Dedifferentiated amniotic fluid mesenchymal stem cell (primary cell): ENCODE measurements at regions not wholly inside any gene's neighbourhood (a gene's known extent, or its start where the extent isn't known, plus 50 kb on each side); places are given as distances from the start of the nearest gene placed in this dataset.
"Not testable (repeated sequence)": the region's sequence is repeated elsewhere in the genome, so short reads cannot be mapped to it uniquely, and the experiment has no call there.

Experiments
- DNase-seq: peaks from one replicate; pipeline ENCODE4 v3.0.0-alpha.2; 2016; ENCODE audit errors: extremely low spot score

DNA sequence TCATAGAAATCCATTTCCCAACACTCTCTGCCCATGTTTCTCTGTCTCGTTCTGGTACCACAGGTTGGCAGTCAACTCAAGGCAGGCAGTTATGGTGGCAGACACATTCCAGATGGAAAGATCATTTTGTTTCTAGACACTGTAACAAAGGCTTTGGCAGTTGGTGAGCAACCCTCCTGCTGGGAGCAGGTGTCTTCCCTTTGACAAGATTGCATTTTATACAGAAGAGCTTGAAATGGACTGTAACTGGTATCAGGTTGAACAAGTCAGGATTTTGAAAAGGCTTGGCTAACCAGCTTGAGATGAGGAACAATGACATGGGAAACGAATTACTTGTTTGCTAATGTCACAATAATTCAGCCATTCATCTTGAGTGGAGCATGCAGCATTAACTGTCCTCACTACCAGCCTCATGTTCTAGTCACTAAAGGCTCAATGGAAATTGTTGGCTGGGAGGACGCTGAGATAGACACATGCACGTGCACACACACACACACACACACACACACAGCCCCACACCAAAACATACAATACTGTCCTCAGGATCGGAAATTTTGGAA lies 170.0 kb downstream of the SEMA6D start:
- no peak for DNase-seq

- DNase-seq: no peak
Observed at GRCh38 chr15:47888385-47889100, 171.2 kb downstream of the SEMA6D start.

DNA sequence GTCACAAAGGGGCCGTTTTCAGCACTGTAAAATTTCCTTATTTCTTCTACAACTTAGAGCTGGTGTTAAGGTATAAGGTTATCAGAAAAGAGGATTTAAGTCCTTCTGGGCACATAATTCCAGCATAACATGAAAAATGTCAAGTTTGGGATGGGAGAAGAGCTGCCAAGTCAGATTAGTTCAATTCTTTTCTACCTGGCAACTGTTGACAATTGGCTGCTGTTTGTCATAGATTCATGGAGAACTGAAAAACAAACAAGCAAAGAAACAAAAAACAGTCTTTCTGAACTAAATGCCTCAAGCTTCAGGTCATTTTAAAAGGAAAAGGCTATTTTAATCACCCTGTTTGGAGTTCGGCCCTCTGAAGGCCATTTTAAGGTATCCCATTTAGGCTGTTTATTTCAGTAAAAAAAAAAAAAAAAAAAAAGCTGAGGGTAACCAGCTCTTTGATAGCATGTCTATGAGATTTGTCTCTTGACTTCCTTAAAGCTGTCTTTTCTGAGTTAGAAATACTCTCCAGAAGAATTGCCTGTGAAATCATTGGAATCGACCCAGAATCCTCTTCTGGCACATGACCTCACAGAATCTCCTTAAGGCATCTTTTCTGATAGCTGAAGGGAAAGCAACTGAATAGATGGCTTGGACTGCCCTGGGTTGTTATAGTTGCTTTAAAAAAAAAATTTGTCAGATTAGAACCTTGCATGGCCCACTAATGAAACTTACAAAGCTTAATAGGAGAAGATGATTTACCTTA lies 173.3 kb downstream of the SEMA6D start:
- no peak for DNase-seq

DNA sequence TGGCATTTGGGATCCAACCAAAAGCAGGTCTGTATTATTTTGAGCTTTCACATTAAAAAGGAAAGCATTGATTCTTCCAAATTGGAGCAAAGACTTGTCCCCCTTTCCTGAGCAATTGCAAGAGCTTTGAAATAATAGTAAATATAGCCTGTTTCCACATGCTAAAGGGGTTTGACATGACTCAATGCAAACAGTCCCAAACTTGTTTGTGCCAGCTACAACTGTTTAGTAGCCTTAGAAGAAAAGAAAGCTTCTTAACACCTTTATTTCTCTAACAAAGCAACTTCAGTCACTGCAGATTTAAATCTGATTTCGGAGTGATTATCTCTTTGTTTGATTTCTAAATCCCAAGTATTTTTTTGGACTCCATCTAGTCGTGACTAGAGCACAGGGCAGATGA lies 180.2 kb downstream of the SEMA6D start:
- no peak for DNase-seq

DNA sequence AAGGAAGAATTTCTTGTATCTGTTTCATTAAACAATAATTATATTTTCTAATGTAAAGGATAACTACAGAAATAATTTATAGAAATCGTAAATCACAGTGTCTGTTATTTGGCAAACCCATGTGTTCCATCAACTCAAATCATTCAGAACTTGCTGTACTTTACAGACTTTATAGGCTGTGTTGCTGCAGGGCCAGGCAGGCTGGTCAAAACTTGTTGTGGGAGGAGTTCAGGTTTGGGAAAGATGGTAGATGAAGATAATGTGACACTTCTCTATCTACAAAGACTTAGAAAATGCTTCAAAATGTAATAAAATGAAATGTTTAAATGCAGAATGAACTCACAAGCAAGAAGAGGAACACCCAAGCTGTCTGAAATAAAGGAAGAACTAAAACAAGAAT lies 183.4 kb downstream of the SEMA6D start:
- no peak for DNase-seq

GRCh38 chr15:47903368-47903767 lies 186.1 kb downstream of the SEMA6D start:
- DNase-seq: no peak

- no peak for DNase-seq
Observed at GRCh38 chr15:47908486-47908885, 191.2 kb downstream of the SEMA6D start.

GRCh38 chr15:47908950-47909670 lies 191.8 kb downstream of the SEMA6D start:
- no peak for DNase-seq

DNA sequence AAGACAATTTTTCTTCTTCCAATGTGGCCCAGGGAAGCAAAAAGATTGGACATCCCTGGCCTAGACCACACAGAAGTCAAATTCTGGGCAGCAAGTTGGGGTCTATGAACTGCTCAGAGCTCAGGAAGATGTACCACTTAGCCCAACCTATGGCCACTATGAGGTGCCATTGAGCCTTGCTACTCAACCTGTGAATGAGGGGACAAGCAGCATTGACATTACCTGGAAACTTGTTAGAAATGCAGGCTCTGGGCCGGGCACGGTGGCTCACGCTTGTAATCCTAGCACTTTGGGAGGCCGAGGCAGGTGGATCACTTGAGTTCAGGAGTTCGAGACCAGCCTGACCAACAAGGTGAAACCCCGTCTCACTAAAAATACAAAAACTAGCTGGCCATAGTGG lies 195.6 kb downstream of the SEMA6D start:
- not testable (repeated sequence) for DNase-seq

DNA sequence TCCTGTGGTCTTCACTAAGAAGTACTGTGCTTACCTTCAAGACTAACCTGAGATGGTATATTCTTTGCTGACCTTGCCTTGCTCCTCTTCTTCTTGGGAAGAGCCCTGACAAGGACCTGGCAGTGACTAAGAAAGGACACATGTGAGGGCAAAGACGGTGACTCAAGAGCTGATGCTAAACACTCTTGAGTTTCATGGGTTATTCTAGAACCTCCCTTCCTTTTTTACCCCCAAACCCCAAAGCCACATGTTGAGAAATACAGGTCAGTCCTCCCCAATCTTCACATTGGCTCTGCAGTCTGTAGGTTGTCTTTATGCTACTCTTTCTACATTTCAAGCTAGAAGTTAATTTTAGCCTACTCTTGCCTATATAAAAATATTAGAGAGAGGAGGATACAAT lies 200.6 kb downstream of the SEMA6D start:
- DNase-seq: no peak

DNA sequence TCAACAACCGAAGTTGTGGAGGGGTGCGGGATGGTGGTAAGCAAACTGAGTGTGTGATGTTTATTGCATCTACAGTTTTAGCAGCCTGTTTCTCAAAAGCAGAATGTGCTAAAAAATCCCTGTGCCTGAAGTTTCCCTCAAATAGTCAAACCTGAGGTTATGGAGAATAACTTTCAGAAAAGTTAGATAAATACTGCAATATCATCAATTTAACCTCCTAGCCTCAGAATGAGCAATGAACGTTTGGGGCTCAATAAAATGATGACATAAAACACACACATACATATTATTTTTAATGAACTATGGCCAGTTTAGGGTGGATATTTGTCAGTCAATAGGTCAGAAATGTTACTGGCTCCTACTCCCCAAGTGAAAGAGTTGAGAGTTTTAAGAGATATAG lies 201.6 kb downstream of the SEMA6D start:
- DNase-seq: no peak

GRCh38 chr15:47924381-47924780 lies 196.4 kb upstream of the SLC24A5 start:
- DNase-seq: no peak

- no peak for DNase-seq
Observed at GRCh38 chr15:47929138-47929803, 191.5 kb upstream of the SLC24A5 start.

- DNase-seq: no peak
Observed at GRCh38 chr15:47932261-47932660, 188.5 kb upstream of the SLC24A5 start.

DNA sequence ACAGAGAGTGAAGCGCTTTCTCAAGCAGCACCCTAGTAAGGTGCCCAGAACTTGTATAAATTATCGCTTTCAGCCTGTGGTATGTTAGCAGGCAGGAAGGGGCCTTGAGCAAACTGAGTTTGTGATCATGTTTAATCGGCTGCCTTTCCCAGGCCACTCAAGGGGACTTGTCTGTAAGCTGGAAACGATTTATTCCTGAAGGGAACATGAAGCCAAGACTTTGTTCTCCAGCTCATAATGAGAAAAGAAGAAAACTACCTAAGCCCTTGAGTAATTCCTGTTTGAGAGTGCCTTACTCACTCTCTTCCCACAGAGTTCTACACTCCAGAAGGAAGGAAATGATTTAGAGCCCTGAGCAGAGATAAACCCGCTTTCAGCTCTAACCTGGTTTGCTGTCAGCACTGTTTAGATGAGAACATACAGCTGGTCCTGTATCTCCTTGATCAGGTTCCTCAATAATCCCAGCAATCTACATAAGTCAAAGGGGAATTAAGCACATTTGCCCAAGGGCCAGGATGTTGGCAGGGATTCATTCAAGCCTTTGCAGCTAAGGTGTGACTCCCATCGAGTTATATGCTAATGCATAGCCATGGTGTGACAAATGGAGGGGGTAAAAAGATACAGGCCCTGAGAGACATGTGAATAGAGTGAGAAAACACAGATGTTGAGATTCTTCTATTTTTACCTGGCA lies 187.7 kb upstream of the SLC24A5 start:
- DNase-seq: no peak

- DNase-seq: no peak
Observed at GRCh38 chr15:47933865-47934264, 186.9 kb upstream of the SLC24A5 start.

DNA sequence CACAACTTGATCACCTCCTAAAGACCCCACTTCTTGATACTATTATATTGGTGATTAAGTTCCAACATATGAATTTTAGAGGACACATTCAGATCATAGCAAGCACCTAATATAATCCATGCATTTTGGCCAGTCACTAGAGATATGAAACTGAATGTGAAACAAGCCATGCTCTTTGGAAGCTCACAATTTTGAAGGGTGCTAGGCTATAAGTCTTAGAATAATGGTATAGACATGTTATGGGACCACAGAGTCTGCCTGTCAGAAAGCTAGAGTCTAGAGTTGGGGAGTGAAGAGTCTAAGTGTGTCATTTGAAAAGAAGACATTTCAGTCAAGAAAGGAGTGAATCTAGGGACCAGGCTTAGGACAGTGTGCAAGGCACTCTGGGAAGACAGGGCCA lies 186.4 kb upstream of the SLC24A5 start:
- no peak for DNase-seq

GRCh38 chr15:47937834-47938233 lies 183.0 kb upstream of the SLC24A5 start:
- no peak for DNase-seq

DNA sequence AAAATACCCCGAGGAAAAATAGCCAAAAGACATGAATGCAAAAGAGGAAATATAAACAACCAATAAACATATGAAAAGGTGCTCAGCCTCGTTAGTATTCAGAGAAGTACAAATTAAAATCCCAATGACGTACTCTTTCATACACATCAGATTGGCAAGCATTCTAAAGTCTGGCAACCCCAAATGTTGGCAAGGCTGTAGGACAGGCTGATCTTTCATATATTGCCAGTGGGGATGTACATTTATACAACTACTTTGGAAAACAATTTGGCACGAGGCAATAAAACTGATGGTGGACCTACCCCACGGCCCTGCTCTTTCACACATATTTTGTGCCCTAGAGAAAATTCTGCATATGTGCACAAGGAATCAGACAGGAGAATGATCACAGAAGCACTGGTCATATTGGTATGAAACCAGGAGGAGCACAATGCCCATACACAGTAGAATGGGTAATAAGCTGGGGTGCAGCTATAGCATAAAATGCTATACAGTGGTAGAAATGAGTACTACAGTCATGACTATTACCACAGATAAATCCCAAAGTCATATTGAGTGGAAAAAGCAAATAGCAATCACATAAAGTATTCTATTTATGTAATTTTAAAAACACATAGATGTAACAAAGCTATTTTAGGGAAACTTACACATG lies 176.0 kb upstream of the SLC24A5 start:
- no peak for DNase-seq

DNA sequence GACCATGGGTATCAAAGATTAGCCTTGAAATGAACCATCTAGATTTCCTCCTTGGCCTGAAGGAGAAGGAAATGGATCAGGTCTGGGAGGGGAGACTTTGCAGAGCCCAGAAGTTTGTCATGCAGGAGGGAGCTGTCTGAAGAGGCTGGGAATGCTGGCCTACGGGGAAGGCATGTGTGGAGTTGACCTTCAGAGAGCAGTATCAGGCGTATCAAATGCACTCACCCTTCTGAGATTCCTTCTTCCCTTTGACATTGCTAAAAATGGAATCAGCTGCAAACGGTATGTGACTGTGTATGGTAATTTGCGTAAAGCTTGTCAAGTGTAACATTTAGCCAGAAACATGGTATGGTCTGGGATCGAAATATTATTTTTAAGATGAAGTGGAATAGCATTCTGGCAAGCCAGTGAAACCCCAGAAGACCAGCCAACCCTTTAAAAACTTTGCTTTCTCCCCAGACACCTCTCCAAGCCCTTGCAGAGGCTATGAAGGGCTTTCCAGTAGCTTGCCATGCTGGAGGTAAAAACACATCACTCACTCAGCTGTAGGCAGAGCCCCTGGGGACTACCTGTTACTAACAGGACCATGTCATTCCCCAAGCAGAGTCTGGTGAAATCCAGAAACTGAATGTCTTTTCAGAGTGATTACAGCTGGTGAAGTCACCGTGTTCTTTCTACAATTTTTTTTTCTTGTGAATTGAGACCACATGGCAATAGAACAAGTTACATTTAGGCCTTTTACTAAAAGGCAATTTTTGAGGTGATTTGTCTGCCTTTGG lies 174.7 kb upstream of the SLC24A5 start:
- DNase-seq: no peak
